Endothelial cell (in vitro differentiated cells): ENCODE measurements at regions not wholly inside any gene's neighbourhood (a gene's known extent, or its start where the extent isn't known, plus 50 kb on each side); places are given as distances from the start of the nearest gene placed in this dataset.

Experiments used
- DNase-seq: peaks from one replicate; pipeline ENCODE4 v3.0.0; 2021; ENCODE audit warnings: low spot score
- H3K27ac Mint-ChIP-seq: one replicate; pipeline ENCODE4 v1.8.0; 2021; ENCODE audit warnings: mixed read lengths, inconsistent platforms; ENCODE audit not compliant: unreplicated experiment
- H3K27me3 Mint-ChIP-seq: one replicate; pipeline ENCODE4 v1.8.0; 2021; ENCODE audit warnings: mild to moderate bottlenecking, moderate library complexity, mixed read lengths, inconsistent platforms; ENCODE audit not compliant: unreplicated experiment
- H3K36me3 Mint-ChIP-seq: one replicate; pipeline ENCODE4 v1.8.0; 2021; ENCODE audit warnings: mild to moderate bottlenecking, low read depth, mixed read lengths, inconsistent platforms; ENCODE audit not compliant: unreplicated experiment
- H3K4me1 Mint-ChIP-seq: one replicate; pipeline ENCODE4 v1.8.0; 2021; ENCODE audit warnings: mild to moderate bottlenecking, mixed read lengths, inconsistent platforms; ENCODE audit not compliant: unreplicated experiment
- H3K4me3 Mint-ChIP-seq: one replicate; pipeline ENCODE4 v1.8.0; 2021; ENCODE audit warnings: mild to moderate bottlenecking, mixed read lengths, inconsistent platforms; ENCODE audit not compliant: unreplicated experiment
- H3K9me3 Mint-ChIP-seq: one replicate; pipeline ENCODE4 v1.8.0; 2021; ENCODE audit warnings: mixed read lengths, inconsistent platforms; ENCODE audit not compliant: unreplicated experiment
- TF ChIP-seq, protein P1 (sequence below): fragments of 200-600 bp; sonication (generic); IDR thresholded peaks from one replicate; pipeline ENCODE4 v1.5.0; 2021; ENCODE audit warnings: antibody characterized with exemption; ENCODE audit not compliant: unreplicated experiment

DNA sequence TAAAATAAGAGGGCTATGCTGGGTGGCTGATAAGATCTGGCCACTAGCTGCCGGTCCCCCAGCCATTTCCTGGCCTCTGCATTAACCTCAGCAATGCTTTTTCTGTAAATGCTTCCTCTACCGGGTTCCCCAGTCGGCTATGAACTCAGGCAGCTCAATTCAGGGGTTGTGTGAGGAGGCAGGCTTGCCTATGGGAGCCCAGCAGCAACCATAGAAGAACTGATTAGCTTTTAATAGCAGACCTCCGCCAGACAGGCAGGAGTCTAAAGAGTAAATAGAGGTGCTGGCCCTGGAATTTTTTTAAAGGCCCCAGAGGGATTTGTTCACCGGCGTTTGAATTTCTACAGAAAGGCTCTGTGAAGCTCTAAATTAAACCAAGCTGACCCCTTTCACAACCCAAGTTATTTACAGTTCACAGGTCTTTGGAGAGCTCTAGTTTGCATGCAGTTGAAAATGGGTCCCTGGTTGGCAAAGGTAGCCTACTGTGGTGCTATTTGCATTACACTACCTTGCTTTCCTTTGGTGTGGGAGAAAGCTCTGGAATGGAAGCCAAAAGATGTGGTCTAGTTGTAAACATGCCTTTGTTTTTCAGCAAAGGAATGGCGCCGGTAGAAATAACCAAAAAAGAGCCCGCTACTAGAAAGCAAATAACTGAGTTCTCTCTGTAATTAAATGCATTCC, 289.7 kb upstream of the SEMA6A start:
- peak; percentile 31 for DNase-seq
- H3K4me3 Mint-ChIP-seq, result no peak overlapping the region
- H3K9me3 Mint-ChIP-seq, result no peaks in the 10 kb centered on the region
- H3K27ac Mint-ChIP-seq, result peak overlapping the region; percentile 79
- peaks cover 42% of the 10 kb centered on the region for H3K4me1 Mint-ChIP-seq
- H3K27me3 Mint-ChIP-seq, result peaks cover 1% of the 10 kb centered on the region
- TF ChIP-seq, protein P1, sequence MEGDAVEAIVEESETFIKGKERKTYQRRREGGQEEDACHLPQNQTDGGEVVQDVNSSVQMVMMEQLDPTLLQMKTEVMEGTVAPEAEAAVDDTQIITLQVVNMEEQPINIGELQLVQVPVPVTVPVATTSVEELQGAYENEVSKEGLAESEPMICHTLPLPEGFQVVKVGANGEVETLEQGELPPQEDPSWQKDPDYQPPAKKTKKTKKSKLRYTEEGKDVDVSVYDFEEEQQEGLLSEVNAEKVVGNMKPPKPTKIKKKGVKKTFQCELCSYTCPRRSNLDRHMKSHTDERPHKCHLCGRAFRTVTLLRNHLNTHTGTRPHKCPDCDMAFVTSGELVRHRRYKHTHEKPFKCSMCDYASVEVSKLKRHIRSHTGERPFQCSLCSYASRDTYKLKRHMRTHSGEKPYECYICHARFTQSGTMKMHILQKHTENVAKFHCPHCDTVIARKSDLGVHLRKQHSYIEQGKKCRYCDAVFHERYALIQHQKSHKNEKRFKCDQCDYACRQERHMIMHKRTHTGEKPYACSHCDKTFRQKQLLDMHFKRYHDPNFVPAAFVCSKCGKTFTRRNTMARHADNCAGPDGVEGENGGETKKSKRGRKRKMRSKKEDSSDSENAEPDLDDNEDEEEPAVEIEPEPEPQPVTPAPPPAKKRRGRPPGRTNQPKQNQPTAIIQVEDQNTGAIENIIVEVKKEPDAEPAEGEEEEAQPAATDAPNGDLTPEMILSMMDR, result no peak
- H3K36me3 Mint-ChIP-seq, result no peaks in the 10 kb centered on the region

DNA sequence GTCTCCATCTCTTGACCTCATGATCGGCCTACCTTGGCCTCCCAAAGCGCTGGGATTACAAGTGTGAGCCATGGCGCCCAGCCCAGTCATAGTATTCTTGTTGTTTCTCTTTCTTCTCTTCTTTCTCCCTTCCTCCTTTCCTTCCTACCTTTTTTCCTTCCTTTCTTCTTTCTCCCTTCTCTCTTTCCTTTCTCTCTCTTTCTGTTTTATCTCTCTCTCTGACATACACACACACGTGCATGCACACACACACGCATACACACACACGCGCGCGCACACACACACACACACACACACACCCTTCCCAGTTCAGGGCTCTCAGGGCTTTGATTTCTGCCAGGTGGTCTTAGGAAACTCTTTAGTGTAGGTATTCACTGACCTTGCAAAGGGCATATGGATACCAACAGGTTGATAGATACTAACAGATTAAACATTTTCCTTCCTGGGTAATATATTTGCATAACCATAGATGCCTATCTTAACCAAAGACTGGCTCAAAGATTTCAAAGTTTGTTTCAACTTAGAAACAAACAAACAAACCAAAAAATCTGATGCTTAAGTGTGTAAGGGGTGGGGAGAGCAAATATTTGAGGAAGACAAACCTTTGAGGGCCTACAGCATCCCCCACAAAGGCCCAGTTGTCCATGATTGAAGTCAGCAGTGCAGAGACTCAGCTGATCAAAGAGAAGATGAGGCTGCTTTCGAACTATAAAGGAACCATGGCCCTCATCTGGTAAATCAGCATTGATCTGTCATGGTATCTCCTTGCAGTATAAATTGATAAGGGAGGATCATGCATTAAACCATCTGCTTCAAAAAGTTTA, 288.2 kb upstream of the SEMA6A start:
- Mint-ChIP-seq H3K4me1 (peaks cover 51% of the 10 kb centered on the region), H3K36me3 (no peaks in the 10 kb centered on the region), H3K4me3 (no peak overlapping the region), H3K27me3 (peaks cover 1% of the 10 kb centered on the region), H3K27ac (no peak overlapping the region), H3K9me3 (no peaks in the 10 kb centered on the region)
- no peak for DNase-seq
- TF ChIP-seq, protein P1, result no peak

DNA sequence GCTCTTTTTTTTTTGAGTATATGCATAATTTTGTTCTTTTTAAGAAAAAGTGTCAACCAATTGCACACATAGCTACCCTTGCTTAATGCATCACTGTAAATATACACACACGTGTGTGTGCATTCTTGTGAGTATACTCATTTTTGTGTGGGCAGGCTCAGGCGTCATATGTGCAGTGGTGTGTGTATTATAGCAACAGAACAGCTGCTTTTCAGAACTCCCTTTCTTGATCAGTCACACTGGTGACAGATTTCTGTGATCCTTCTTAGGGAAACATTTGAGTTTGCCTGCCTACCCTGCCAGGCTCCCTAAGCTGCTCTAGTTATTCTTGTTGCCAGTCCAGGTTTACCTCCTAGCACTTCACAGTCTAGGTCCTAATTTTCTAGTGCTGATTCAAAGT, 287.0 kb upstream of the SEMA6A start:
- TF ChIP-seq, protein P1, result no peak
- H3K4me1 Mint-ChIP-seq, result peaks cover 51% of the 10 kb centered on the region
- H3K9me3 Mint-ChIP-seq, result no peaks in the 10 kb centered on the region
- DNase-seq, result no peak
- H3K27me3 Mint-ChIP-seq, result peaks cover 1% of the 10 kb centered on the region
- no peak overlapping the region for H3K27ac Mint-ChIP-seq
- no peaks in the 10 kb centered on the region for H3K36me3 Mint-ChIP-seq
- H3K4me3 Mint-ChIP-seq, result no peak overlapping the region

DNA sequence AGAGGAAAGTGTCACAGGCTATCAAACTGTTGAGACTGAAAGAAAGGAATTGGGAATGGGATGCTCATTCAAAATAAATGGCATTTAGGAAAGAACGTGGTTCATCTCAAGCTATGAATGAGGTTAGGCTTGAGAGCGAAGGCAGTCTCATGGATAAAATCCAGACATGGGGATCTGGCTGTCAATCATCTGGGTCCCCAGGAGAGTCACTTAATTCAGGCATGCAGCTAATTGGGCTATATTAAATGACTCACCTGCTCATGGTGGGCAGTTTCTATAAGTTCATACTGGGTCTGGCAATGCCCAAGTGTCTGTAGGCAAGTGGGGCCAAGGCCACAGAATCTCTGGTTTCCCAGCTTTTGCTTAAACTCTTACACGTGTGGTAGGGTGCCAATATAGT, 286.5 kb upstream of the SEMA6A start:
- Mint-ChIP-seq H3K4me3 (no peak overlapping the region), H3K4me1 (peaks cover 51% of the 10 kb centered on the region), H3K27me3 (peaks cover 3% of the 10 kb centered on the region), H3K36me3 (no peaks in the 10 kb centered on the region), H3K27ac (no peak overlapping the region), H3K9me3 (no peaks in the 10 kb centered on the region)
- DNase-seq, result no peak
- TF ChIP-seq, protein P1, result no peak
